Dedifferentiated amniotic fluid mesenchymal stem cell (primary cell): ENCODE measurements at regions not wholly inside any gene's neighbourhood (a gene's known extent, or its start where the extent isn't known, plus 50 kb on each side); places are given as distances from the start of the nearest gene placed in this dataset.
"Not testable (repeated sequence)": the region's sequence is repeated elsewhere in the genome, so short reads cannot be mapped to it uniquely, and the experiment has no call there.

Experiments used
- DNase-seq: peaks from one replicate; pipeline ENCODE4 v3.0.0-alpha.2; 2016; ENCODE audit errors: extremely low spot score

- no peak for DNase-seq
Observed at GRCh38 chr3:82618594-82618993, 857.1 kb upstream of the GBE1 start.

- DNase-seq: no peak
Observed at GRCh38 chr3:82610236-82610635, 848.8 kb upstream of the GBE1 start.

GRCh38 chr3:82607391-82607790 lies 845.9 kb upstream of the GBE1 start:
- DNase-seq: no peak

GRCh38 chr3:82596805-82597204 lies 835.4 kb upstream of the GBE1 start:
- DNase-seq: no peak

- DNase-seq: no peak
Observed at GRCh38 chr3:82595530-82595929, 834.1 kb upstream of the GBE1 start.

- DNase-seq: no peak
Observed at GRCh38 chr3:82587174-82587573, 825.7 kb upstream of the GBE1 start.

GRCh38 chr3:82586414-82586813 lies 825.0 kb upstream of the GBE1 start:
- no peak for DNase-seq

GRCh38 chr3:82586002-82586401 lies 824.6 kb upstream of the GBE1 start:
- not testable (repeated sequence) for DNase-seq

- not testable (repeated sequence) for DNase-seq
Observed at GRCh38 chr3:82585591-82585990, 824.1 kb upstream of the GBE1 start.

- DNase-seq: not testable (repeated sequence)
Observed at GRCh38 chr3:82584861-82585260, 823.4 kb upstream of the GBE1 start.

- DNase-seq: not testable (repeated sequence)
Observed at GRCh38 chr3:82584415-82584814, 823.0 kb upstream of the GBE1 start.

- no peak for DNase-seq
Observed at GRCh38 chr3:82581350-82581749, 819.9 kb upstream of the GBE1 start.

- no peak for DNase-seq
Observed at GRCh38 chr3:82572721-82573120, 811.3 kb upstream of the GBE1 start.

GRCh38 chr3:82568776-82569338 lies 807.4 kb upstream of the GBE1 start:
- no peak for DNase-seq

GRCh38 chr3:82567029-82567600 lies 805.7 kb upstream of the GBE1 start:
- DNase-seq: no peak

- no peak for DNase-seq
Observed at GRCh38 chr3:82562896-82563295, 801.5 kb upstream of the GBE1 start.

- DNase-seq: no peak
Observed at GRCh38 chr3:82561784-82562183, 800.3 kb upstream of the GBE1 start.

- no peak for DNase-seq
Observed at GRCh38 chr3:82558081-82558480, 796.6 kb upstream of the GBE1 start.

- no peak for DNase-seq
Observed at GRCh38 chr3:82556113-82556512, 794.7 kb upstream of the GBE1 start.

GRCh38 chr3:82542556-82542955 lies 781.1 kb upstream of the GBE1 start:
- not testable (repeated sequence) for DNase-seq

GRCh38 chr3:82521657-82522056 lies 760.2 kb upstream of the GBE1 start:
- no peak for DNase-seq

GRCh38 chr3:82520846-82521245 lies 759.4 kb upstream of the GBE1 start:
- DNase-seq: no peak

GRCh38 chr3:82509951-82510603 lies 748.6 kb upstream of the GBE1 start:
- no peak for DNase-seq
